Endothelial cell of umbilical vein (primary cell): ENCODE measurements at regions not wholly inside any gene's neighbourhood (a gene's known extent, or its start where the extent isn't known, plus 50 kb on each side); places are given as distances from the start of the nearest gene placed in this dataset.

Source experiments
- BruUV-seq: library from RNA; stranded (reverse); fragments of 400-500 nt; replicated peaks from 2 replicates; lab custom pipeline; 2021; lab: Mats Ljungman, UMichigan
- CTCF ChIA-PET: fragments of 300-600, 350-600 bp; sonication (Branson Sonifier 250); formaldehyde crosslinking; loops from one replicate; lab custom pipeline; 2021; ENCODE audit warnings: antibody characterized with exemption, inconsistent platforms; lab: Charles Lee
- POLR2A ChIA-PET: fragments of 300-600, 350-600 bp; sonication (Branson Sonifier 250); formaldehyde crosslinking; loops from one replicate; lab custom pipeline; 2021; ENCODE audit warnings: antibody characterized with exemption, inconsistent platforms; lab: Charles Lee
- DNase-seq: peaks from one replicate; pipeline ENCODE4 v3.0.0-alpha.2; 2011; ENCODE audit warnings: low read depth, low spot score
- FAIRE-seq: peaks from 2 replicates; lab custom pipeline; 2011; peaks lifted over from hg19 to GRCh38; lab: Jason Lieb, UNC
- H2AFZ ChIP-seq: 2 replicates; pipeline ENCODE4 v1.6.0; 2012; ENCODE audit warnings: low read depth, low read length, control low read depth, inconsistent platforms
- H3K27ac ChIP-seq: 2 replicates; pipeline ENCODE4 v1.5.1; 2011; ENCODE audit warnings: low read depth, mild to moderate bottlenecking, control low read depth, low read length, moderate library complexity; ENCODE audit not compliant: insufficient read depth
- H3K27me3 ChIP-seq, 2 experiments: 2 replicates each; pipeline versions ENCODE4 v1.6.0 to v1.6.1; 2011; ENCODE audit warnings: low read length in 2 of 2, mixed read lengths in 1 of 2; ENCODE audit not compliant: control insufficient read depth in 2 of 2, insufficient read depth in 2 of 2
- H3K36me3 ChIP-seq, 2 experiments: 2 replicates in 1 of 2; 3 replicates in 1 of 2; pipeline ENCODE4 v1.5.1; 2011; ENCODE audit warnings: low read length in 2 of 2, mild to moderate bottlenecking in 1 of 2, moderate library complexity in 1 of 2; ENCODE audit not compliant: control insufficient read depth in 2 of 2, insufficient read depth in 2 of 2; ENCODE audit errors: extremely low read depth in 1 of 2
- H3K4me1 ChIP-seq: 3 replicates; pipeline ENCODE4 v1.5.1; 2011; ENCODE audit warnings: mild to moderate bottlenecking, low read length; ENCODE audit not compliant: control insufficient read depth, insufficient read depth; ENCODE audit errors: extremely low read depth
- H3K4me2 ChIP-seq: 2 replicates; pipeline ENCODE4 v1.6.1; 2011; ENCODE audit warnings: low read length, control low read depth, mixed read lengths; ENCODE audit not compliant: insufficient read depth
- H3K4me3 ChIP-seq, 3 experiments: fragments of 200-600 bp in 1 of 3; sonication (generic), shearing (Covaris generic) in 1 of 3; replicated peaks in 1 of 3; 2 replicates each; pipeline ENCODE4 v1.5.1; 2011 to 2016; ENCODE audit warnings: control low read depth in 3 of 3, low read length in 3 of 3, mild to moderate bottlenecking in 2 of 3, inconsistent platforms in 1 of 3, low read depth in 1 of 3, moderate library complexity in 1 of 3; ENCODE audit not compliant: insufficient read depth in 1 of 3
- H3K79me2 ChIP-seq: 2 replicates; pipeline ENCODE4 v1.6.0; 2012; ENCODE audit warnings: low read length, inconsistent platforms; ENCODE audit not compliant: control insufficient read depth, insufficient read depth
- H3K9ac ChIP-seq: replicated peaks from 2 replicates; pipeline ENCODE3; 2011; ENCODE audit warnings: low read length, control low read depth; ENCODE audit not compliant: insufficient read depth; ENCODE audit errors: extremely low read depth
- H3K9me1 ChIP-seq: replicated peaks from 3 replicates; pipeline ENCODE4 v1.6.0; 2011; ENCODE audit warnings: mild to moderate bottlenecking, low read length; ENCODE audit not compliant: control insufficient read depth, insufficient read depth; ENCODE audit errors: extremely low read depth
- H3K9me3 ChIP-seq: replicated peaks from 2 replicates; pipeline ENCODE4 v1.5.1; 2012; ENCODE audit warnings: low read length, inconsistent platforms; ENCODE audit not compliant: control insufficient read depth, insufficient read depth
- H4K20me1 ChIP-seq: replicated peaks from 2 replicates; pipeline ENCODE3; 2011; ENCODE audit warnings: mild to moderate bottlenecking, low read length; ENCODE audit not compliant: control insufficient read depth, insufficient read depth; ENCODE audit errors: extremely low read depth
- CTCF ChIP-seq, 2 donors: IDR thresholded peaks; 1 replicate in 1 of 2; 2 replicates in 1 of 2; pipeline ENCODE4 v1.5.1; 2011; ENCODE audit warnings: low read length in 2 of 2, mild to moderate bottlenecking in 2 of 2, moderate library complexity in 2 of 2, control low read depth in 1 of 2, inconsistent platforms in 1 of 2, low read depth in 1 of 2; ENCODE audit not compliant: insufficient read depth in 1 of 2; ENCODE audit errors: extremely low read depth in 1 of 2
- EZH2 ChIP-seq: IDR thresholded peaks from 2 replicates; pipeline ENCODE4 v1.6.1; 2012; ENCODE audit warnings: borderline replicate concordance, low read depth, mild to moderate bottlenecking, moderate library complexity, low read length, inconsistent platforms; ENCODE audit not compliant: severe bottlenecking
- FOS ChIP-seq: IDR thresholded peaks from 2 replicates; pipeline ENCODE4 v1.6.1; 2011; ENCODE audit warnings: mild to moderate bottlenecking, low read length, moderate library complexity, borderline replicate concordance; ENCODE audit not compliant: insufficient read depth
- GATA2 ChIP-seq: IDR thresholded peaks from 2 replicates; pipeline ENCODE4 v1.7.0; 2011; ENCODE audit warnings: low read depth, mild to moderate bottlenecking, moderate library complexity, mixed read lengths, low read length; ENCODE audit not compliant: insufficient read length, insufficient read depth
- JUN ChIP-seq: IDR thresholded peaks from 2 replicates; pipeline ENCODE4 v1.6.1; 2011; ENCODE audit warnings: borderline replicate concordance, low read depth; ENCODE audit not compliant: insufficient read length, insufficient read depth
- MAX ChIP-seq: IDR thresholded peaks from 2 replicates; pipeline ENCODE4 v1.6.1; 2011; ENCODE audit not compliant: insufficient read depth, insufficient read length
- MYC ChIP-seq: IDR thresholded peaks from one replicate; pipeline ENCODE4 v1.6.1; 2011; ENCODE audit warnings: mild to moderate bottlenecking, low read depth, low read length
- POLR2A ChIP-seq: IDR thresholded peaks from 2 replicates; pipeline ENCODE4 v1.6.1; 2012; ENCODE audit warnings: low read depth, mild to moderate bottlenecking, control low read depth, low read length
- POLR2AphosphoS5 ChIP-seq: IDR thresholded peaks from 2 replicates; pipeline ENCODE4 v1.6.1; 2012; ENCODE audit warnings: low read depth, mild to moderate bottlenecking, control low read depth, low read length, moderate library complexity; ENCODE audit not compliant: insufficient read depth
- dilution Hi-C: fragments of 300-500 bp; cut with MboI; formaldehyde crosslinking; loops from one replicate; pipeline ENCODE4 v1.15.0; 2019; ENCODE audit warnings: low sequenced_read_pairs; ENCODE audit not compliant: extremely low pct_ligation_motif_present
- intact Hi-C: fragments of 100-400 bp; cut with micrococcal nuclease; formaldehyde crosslinking; loops from one replicate; pipeline ENCODE4 v1.10.0; 2022

- H3K4me1 ChIP-seq, result no peaks in the 10 kb centered on the region
- FAIRE-seq, result no peak
- ChIA-PET POLR2A (no interaction called here), CTCF (no interaction called here)
- intact Hi-C loops, result no loop called here
- no peaks in the 10 kb centered on the region for H3K36me3 ChIP-seq
- no TSS peak for BruUV-seq
- no peak overlapping the region for H3K4me3 ChIP-seq
- H2AFZ ChIP-seq, result no peak overlapping the region
- no peak overlapping the region for H3K9ac ChIP-seq
- DNase-seq, result no peak
- no peaks in the 10 kb centered on the region for H3K9me1 ChIP-seq
- H3K27me3 ChIP-seq, result no peaks in the 10 kb centered on the region
- no peaks in the 10 kb centered on the region for H3K9me3 ChIP-seq
- no peak overlapping the region for H3K4me2 ChIP-seq
- dilution Hi-C loops, result no loop called here
- TF ChIP-seq POLR2A (no peak), CTCF (IDR thresholded peaks at IDR 0.05; ENCODE audit: extremely low read depth in 1 of 2, insufficient read depth in 1 of 2, low read depth in 1 of 2, low read length in 2 of 2) (no peak), FOS (no peak), GATA2 (no peak), POLR2AphosphoS5 (no peak), MYC (no peak), EZH2 (no peak), MAX (no peak), JUN (no peak)
- no peak overlapping the region for H3K27ac ChIP-seq
- H4K20me1 ChIP-seq, result no peaks in the 10 kb centered on the region
- no peaks in the 10 kb centered on the region for H3K79me2 ChIP-seq
Observed at GRCh38 chr2:75367401-75367800, 168.1 kb upstream of the TACR1 start.
